PC-9 (cell line): ENCODE measurements at regions not wholly inside any gene's neighbourhood (a gene's known extent, or its start where the extent isn't known, plus 50 kb on each side); places are given as distances from the start of the nearest gene placed in this dataset.

Source experiments
- EZH2 ChIP-seq: fragments of 200-600 bp; sonication (generic); IDR thresholded peaks from 2 replicates; pipeline ENCODE4 v1.8.0; 2017; ENCODE audit warnings: antibody characterized with exemption, low read depth
- TF ChIP-seq, protein P1 (sequence below): fragments of 200-600 bp; sonication (generic); conservative IDR thresholded peaks from 2 replicates; pipeline ENCODE4 v1.6.1; 2017; ENCODE audit warnings: mixed run types, antibody characterized with exemption, mild to moderate bottlenecking, moderate library complexity

DNA sequence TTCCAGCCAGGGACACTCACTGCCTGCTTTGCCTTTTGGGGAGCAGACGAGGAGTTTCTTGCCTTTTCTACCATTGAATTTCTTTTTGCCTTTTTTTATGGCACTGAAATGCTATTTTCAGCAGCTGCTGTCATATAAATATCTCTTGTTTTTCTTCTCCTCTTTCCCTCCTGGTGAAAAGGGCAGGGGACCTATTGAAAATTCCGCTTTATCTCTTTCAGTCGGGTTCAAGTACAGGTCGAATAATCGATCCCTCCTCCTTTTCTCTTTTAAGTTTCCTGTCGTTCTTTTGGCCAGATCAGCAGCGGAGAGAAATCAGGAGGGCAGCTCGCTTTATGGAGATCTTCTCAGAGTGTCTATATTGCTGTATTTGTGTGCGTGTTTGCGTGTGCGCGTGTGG, 67.4 kb upstream of the CASZ1 start:
- TF ChIP-seq, protein P1, sequence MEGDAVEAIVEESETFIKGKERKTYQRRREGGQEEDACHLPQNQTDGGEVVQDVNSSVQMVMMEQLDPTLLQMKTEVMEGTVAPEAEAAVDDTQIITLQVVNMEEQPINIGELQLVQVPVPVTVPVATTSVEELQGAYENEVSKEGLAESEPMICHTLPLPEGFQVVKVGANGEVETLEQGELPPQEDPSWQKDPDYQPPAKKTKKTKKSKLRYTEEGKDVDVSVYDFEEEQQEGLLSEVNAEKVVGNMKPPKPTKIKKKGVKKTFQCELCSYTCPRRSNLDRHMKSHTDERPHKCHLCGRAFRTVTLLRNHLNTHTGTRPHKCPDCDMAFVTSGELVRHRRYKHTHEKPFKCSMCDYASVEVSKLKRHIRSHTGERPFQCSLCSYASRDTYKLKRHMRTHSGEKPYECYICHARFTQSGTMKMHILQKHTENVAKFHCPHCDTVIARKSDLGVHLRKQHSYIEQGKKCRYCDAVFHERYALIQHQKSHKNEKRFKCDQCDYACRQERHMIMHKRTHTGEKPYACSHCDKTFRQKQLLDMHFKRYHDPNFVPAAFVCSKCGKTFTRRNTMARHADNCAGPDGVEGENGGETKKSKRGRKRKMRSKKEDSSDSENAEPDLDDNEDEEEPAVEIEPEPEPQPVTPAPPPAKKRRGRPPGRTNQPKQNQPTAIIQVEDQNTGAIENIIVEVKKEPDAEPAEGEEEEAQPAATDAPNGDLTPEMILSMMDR, result no peak
- no peak for TF ChIP-seq EZH2
